ENCODE measurements at regions not wholly inside any gene's neighbourhood (a gene's known extent, or its start where the extent isn't known, plus 50 kb on each side); places are given as distances from the start of the nearest gene placed in this dataset.

DNA sequence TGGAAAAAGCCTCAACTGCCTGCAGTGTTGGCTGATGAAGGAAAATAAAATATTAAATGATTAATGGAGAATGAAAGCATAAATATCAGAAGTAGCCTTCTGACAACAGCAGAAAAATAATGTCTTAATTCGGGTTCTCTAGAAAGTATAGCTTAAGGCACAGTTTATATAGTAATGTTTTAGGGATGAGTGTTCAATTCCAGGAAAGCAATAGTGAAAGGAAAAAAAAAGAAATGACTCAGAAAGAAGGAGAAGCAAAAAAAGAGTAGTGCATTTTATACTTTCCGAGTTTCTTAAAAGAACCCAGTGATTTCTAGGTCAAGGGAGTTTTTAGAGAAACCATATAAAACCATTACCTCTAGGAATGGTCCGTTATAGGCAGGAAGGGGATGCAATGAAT lies 137.3 kb downstream of the HTR1B start:
- ATAC-seq (no peak), DNase-seq (ENCODE audit: low read depth, low spot score) (no peak)
- ChIA-PET RAD21 (ENCODE audit: low non-redundant PET in 1 of 2, low total read pairs in 2 of 2, uncharacterized antibody in 2 of 2, unreplicated experiment in 2 of 2) (no interaction called here), POLR2A (no interaction called here), CTCF (no interaction called here)
- no peak for TF ChIP-seq EZH2phosphoT487 (IDR thresholded peaks at IDR 0.05; ENCODE audit: borderline replicate concordance)
- TF ChIP-seq EZH2 (IDR thresholded peaks at IDR 0.05): no peak
- TF ChIP-seq, protein P1, sequence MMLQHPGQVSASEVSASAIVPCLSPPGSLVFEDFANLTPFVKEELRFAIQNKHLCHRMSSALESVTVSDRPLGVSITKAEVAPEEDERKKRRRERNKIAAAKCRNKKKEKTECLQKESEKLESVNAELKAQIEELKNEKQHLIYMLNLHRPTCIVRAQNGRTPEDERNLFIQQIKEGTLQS (IDR thresholded peaks at IDR 0.05): no peak
- no peak for TF ChIP-seq POLR2A (IDR thresholded peaks at IDR 0.05; ENCODE audit: borderline replicate concordance, extremely low read depth, insufficient read depth, insufficient read length)
- no peak for TF ChIP-seq CBX3 (IDR thresholded peaks at IDR 0.05; ENCODE audit: low read depth)
- no peak for TF ChIP-seq ZBTB33 (IDR thresholded peaks at IDR 0.05; ENCODE audit: extremely low read depth, insufficient replicate concordance, low read length)
- no peak for TF ChIP-seq FOSL1 (IDR thresholded peaks at IDR 0.05; ENCODE audit: low read depth)
- TF ChIP-seq ZNF274 (IDR thresholded peaks at IDR 0.05; ENCODE audit: low read depth, low read length): no peak
- no peak for TF ChIP-seq REST (IDR thresholded peaks at IDR 0.05; ENCODE audit: low read depth)
- no peak for TF ChIP-seq YY1 (IDR thresholded peaks at IDR 0.05; ENCODE audit: extremely low read depth, insufficient replicate concordance, low read depth, low read length)
- no peak for TF ChIP-seq ELF1 (IDR thresholded peaks at IDR 0.05; ENCODE audit: borderline replicate concordance, low read depth)
- no peak for TF ChIP-seq EGR1 (IDR thresholded peaks at IDR 0.05; ENCODE audit: low read depth)
- TF ChIP-seq CEBPB (IDR thresholded peaks at IDR 0.05; ENCODE audit: low read depth): no peak
- no peak for TF ChIP-seq SP1 (IDR thresholded peaks at IDR 0.05; ENCODE audit: low read depth)
- TF ChIP-seq ZFX (IDR thresholded peaks at IDR 0.05): no peak
- intact Hi-C loops (cut with micrococcal nuclease): no loop called here
- Histone ChIP-seq H3K27me3 (ENCODE audit: insufficient read depth, low read length) (no peaks in the 10 kb centered on the region), H3K4me2 (ENCODE audit: low read length) (no peak overlapping the region), H3K9ac (ENCODE audit: low read length) (no peak overlapping the region), H4K20me1 (ENCODE audit: insufficient read depth) (no peaks in the 10 kb centered on the region), H3K36me3 (ENCODE audit: control insufficient read depth in 1 of 2, insufficient read depth in 2 of 2, low read length in 2 of 2) (no peaks in the 10 kb centered on the region), H3K4me3 (replicated peaks in 1 of 2; ENCODE audit: low read depth in 1 of 2, low read length in 2 of 2) (no peak overlapping the region), H3K4me1 (ENCODE audit: control insufficient read depth in 1 of 2, insufficient read depth in 2 of 2, low read length in 2 of 2) (no peaks in the 10 kb centered on the region), H3K9me2 (ENCODE audit: insufficient read depth) (no peaks in the 10 kb centered on the region; the same call in 1 of the 2 replicates), H3K9me3 (ENCODE audit: control insufficient read depth in 1 of 2, insufficient read depth in 1 of 2, low read depth in 1 of 2, low read length in 2 of 2) (no peaks in the 10 kb centered on the region), H2AFZ (ENCODE audit: low read depth, low read length, poor library complexity, severe bottlenecking) (no peak overlapping the region), H3K27ac (ENCODE audit: low read depth, low read length) (no peak overlapping the region), H3K79me2 (ENCODE audit: insufficient read depth, low read length) (no peaks in the 10 kb centered on the region)
- no TSS peak for BruUV-seq (replicated peaks)
